ENCODE measurements at regions not wholly inside any gene's neighbourhood (a gene's known extent, or its start where the extent isn't known, plus 50 kb on each side); places are given as distances from the start of the nearest gene placed in this dataset.

- ATAC-seq = no peak
These were observed 164.5 kb upstream of the PLET1 start for GRCh38 chr11:112425121-112425520.

DNA sequence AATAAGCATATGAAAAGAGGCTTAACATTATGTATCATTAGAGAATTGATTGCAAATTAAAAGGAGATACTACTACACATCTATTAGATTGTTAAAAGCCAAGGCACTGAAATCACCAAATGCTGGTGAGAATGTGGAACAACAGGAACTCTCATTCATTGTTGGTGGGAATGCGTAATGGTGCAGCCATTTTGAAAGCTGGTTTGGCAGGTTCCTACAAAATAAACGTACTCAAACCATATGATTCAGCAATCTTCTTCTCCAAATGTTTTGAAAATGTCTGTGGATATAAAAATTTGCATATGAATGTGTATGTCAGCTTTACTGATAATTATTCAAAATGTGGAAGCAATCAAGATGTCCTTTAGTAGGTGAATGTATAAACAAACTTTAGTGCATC lies 176.4 kb upstream of the PLET1 start:
- Histone ChIP-seq H3K36me3 (ENCODE audit: control insufficient read depth, insufficient read depth, low read length) (no peaks in the 10 kb centered on the region), H3K4me1 (ENCODE audit: control insufficient read depth, insufficient read depth, low read length) (no peaks in the 10 kb centered on the region), H3K27ac (ENCODE audit: low read length) (no peak overlapping the region), H3K4me3 (ENCODE audit: low read depth in 2 of 2, low read length in 2 of 2) (no peak overlapping the region), H3K9me3 (ENCODE audit: control insufficient read depth, insufficient read depth, low read depth, low read length) (no peaks in the 10 kb centered on the region), H3K27me3 (ENCODE audit: control insufficient read depth, insufficient read depth, low read length) (no peaks in the 10 kb centered on the region; the same call in 1 of the 2 replicates)
- ChIA-PET CTCF (no interaction called here), POLR2A (interaction anchor here (0.6 kb wide), 1 partner anchor 59 kb away, joined by 3 read pairs; no protein-coding TSS in a partner anchor)
- no peak for DNase-seq (ENCODE audit: low read depth, low spot score)
- in situ Hi-C loops (cut with HindIII; ENCODE audit: low pct_unique_long_range_greater_than_20kb, low sequenced_read_pairs) (no loop called here), intact Hi-C loops (cut with micrococcal nuclease; ENCODE audit: unreplicated experiment) (no loop called here)
- ATAC-seq = no peak
- no peak for TF ChIP-seq POLR2AphosphoS5 (IDR thresholded peaks at IDR 0.05; ENCODE audit: low read depth, low read length)
- TF ChIP-seq, protein P1, sequence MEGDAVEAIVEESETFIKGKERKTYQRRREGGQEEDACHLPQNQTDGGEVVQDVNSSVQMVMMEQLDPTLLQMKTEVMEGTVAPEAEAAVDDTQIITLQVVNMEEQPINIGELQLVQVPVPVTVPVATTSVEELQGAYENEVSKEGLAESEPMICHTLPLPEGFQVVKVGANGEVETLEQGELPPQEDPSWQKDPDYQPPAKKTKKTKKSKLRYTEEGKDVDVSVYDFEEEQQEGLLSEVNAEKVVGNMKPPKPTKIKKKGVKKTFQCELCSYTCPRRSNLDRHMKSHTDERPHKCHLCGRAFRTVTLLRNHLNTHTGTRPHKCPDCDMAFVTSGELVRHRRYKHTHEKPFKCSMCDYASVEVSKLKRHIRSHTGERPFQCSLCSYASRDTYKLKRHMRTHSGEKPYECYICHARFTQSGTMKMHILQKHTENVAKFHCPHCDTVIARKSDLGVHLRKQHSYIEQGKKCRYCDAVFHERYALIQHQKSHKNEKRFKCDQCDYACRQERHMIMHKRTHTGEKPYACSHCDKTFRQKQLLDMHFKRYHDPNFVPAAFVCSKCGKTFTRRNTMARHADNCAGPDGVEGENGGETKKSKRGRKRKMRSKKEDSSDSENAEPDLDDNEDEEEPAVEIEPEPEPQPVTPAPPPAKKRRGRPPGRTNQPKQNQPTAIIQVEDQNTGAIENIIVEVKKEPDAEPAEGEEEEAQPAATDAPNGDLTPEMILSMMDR (IDR thresholded peaks at IDR 0.05) = no peak
- no peak for TF ChIP-seq SIN3A (IDR thresholded peaks at IDR 0.05; ENCODE audit: borderline replicate concordance, insufficient read depth, low read depth, low read length)
- TF ChIP-seq, protein P2, sequence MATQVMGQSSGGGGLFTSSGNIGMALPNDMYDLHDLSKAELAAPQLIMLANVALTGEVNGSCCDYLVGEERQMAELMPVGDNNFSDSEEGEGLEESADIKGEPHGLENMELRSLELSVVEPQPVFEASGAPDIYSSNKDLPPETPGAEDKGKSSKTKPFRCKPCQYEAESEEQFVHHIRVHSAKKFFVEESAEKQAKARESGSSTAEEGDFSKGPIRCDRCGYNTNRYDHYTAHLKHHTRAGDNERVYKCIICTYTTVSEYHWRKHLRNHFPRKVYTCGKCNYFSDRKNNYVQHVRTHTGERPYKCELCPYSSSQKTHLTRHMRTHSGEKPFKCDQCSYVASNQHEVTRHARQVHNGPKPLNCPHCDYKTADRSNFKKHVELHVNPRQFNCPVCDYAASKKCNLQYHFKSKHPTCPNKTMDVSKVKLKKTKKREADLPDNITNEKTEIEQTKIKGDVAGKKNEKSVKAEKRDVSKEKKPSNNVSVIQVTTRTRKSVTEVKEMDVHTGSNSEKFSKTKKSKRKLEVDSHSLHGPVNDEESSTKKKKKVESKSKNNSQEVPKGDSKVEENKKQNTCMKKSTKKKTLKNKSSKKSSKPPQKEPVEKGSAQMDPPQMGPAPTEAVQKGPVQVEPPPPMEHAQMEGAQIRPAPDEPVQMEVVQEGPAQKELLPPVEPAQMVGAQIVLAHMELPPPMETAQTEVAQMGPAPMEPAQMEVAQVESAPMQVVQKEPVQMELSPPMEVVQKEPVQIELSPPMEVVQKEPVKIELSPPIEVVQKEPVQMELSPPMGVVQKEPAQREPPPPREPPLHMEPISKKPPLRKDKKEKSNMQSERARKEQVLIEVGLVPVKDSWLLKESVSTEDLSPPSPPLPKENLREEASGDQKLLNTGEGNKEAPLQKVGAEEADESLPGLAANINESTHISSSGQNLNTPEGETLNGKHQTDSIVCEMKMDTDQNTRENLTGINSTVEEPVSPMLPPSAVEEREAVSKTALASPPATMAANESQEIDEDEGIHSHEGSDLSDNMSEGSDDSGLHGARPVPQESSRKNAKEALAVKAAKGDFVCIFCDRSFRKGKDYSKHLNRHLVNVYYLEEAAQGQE (IDR thresholded peaks at IDR 0.05; ENCODE audit: insufficient read depth in 1 of 2, low read depth in 2 of 2, low read length in 1 of 2) = no peak
- no peak for TF ChIP-seq TCF7L2 (IDR thresholded peaks at IDR 0.05; ENCODE audit: low read depth, low read length)
- BruUV-seq (replicated peaks) = no TSS peak

More at GRCh38 chr11:112425121-112425520, 164.5 kb upstream of the PLET1 start:
- Histone ChIP-seq H3K36me3 (ENCODE audit: control insufficient read depth, insufficient read depth, low read length) (no peaks in the 10 kb centered on the region), H3K4me1 (ENCODE audit: control insufficient read depth, insufficient read depth, low read length) (no peaks in the 10 kb centered on the region), H3K27me3 (ENCODE audit: control insufficient read depth, insufficient read depth, low read length) (no peaks in the 10 kb centered on the region; the same call in 1 of the 2 replicates), H3K27ac (ENCODE audit: low read length) (no peak overlapping the region), H3K4me3 (ENCODE audit: low read depth in 2 of 2, low read length in 2 of 2) (no peak overlapping the region), H3K9me3 (ENCODE audit: control insufficient read depth, insufficient read depth, low read depth, low read length) (no peaks in the 10 kb centered on the region)
- no TSS peak for BruUV-seq (replicated peaks)
- ChIA-PET CTCF (no interaction called here), POLR2A (no interaction called here)
- in situ Hi-C loops (cut with HindIII; ENCODE audit: low pct_unique_long_range_greater_than_20kb, low sequenced_read_pairs) (no loop called here), intact Hi-C loops (cut with micrococcal nuclease; ENCODE audit: unreplicated experiment) (no loop called here)
- TF ChIP-seq, protein P2 (IDR thresholded peaks at IDR 0.05; ENCODE audit: insufficient read depth in 1 of 2, low read depth in 2 of 2, low read length in 1 of 2) = no peak
- TF ChIP-seq SIN3A (IDR thresholded peaks at IDR 0.05; ENCODE audit: borderline replicate concordance, insufficient read depth, low read depth, low read length) = no peak
- no peak for DNase-seq (ENCODE audit: low read depth, low spot score)
